ENCODE measurements at regions not wholly inside any gene's neighbourhood (a gene's known extent, or its start where the extent isn't known, plus 50 kb on each side); places are given as distances from the start of the nearest gene placed in this dataset.
"Not testable (repeated sequence)": the region's sequence is repeated elsewhere in the genome, so short reads cannot be mapped to it uniquely, and the experiment has no call there.

GRCh38 chr20:29883514-29884219, 1373.8 kb upstream of the DEFB115 start:
- not testable (repeated sequence) for DNase-seq

- peak; percentile 31 to 68 for DNase-seq
Measured at GRCh38 chr20:29884322-29884721, 1373.1 kb upstream of the DEFB115 start.

GRCh38 chr20:29885282-29886185, 1371.9 kb upstream of the DEFB115 start:
- DNase-seq = not testable (repeated sequence)

GRCh38 chr20:29891555-29891954, 1365.9 kb upstream of the DEFB115 start:
- not testable (repeated sequence) for DNase-seq
